Heart left ventricle (tissue), 16 donors: ENCODE measurements at regions not wholly inside any gene's neighbourhood (a gene's known extent, or its start where the extent isn't known, plus 50 kb on each side); places are given as distances from the start of the nearest gene placed in this dataset.

ENCODE experiments used
- ATAC-seq, 4 donors: fragments of 200-7000 bp; cut with Tn5 transposase; one replicate each; pipeline ENCODE4 v1.9.1; 2020 to 2022; ENCODE audit warnings: moderate library complexity in 4 of 4, mild to moderate bottlenecking in 3 of 4, moderate number of reproducible peaks in 1 of 4
- DNase-seq, 5 donors: peaks; one replicate each; pipeline ENCODE4 v3.0.0-alpha.2; 2020
- H3K27ac ChIP-seq, 12 donors: fragments of 200-600 bp; sonication (generic) in 4 of 12; one replicate each; pipeline versions ENCODE4 v1.5.0 to v1.8.0; 2016 to 2022; ENCODE audit warnings: mild to moderate bottlenecking in 2 of 12
- H3K27me3 ChIP-seq, 9 donors: fragments of 200-600 bp; sonication (generic) in 2 of 9; one replicate each; pipeline versions ENCODE4 v1.5.1 to v1.8.0; 2016 to 2022; ENCODE audit warnings: mild to moderate bottlenecking in 3 of 9
- H3K36me3 ChIP-seq, 9 donors: fragments of 200-600 bp; sonication (generic) in 2 of 9; one replicate each; pipeline versions ENCODE4 v1.5.0 to v1.8.0; 2018 to 2022; ENCODE audit warnings: mild to moderate bottlenecking in 2 of 9
- H3K4me1 ChIP-seq, 12 donors: fragments of 200-600 bp; sonication (generic) in 4 of 12; one replicate each; pipeline versions ENCODE4 v1.5.0 to v1.8.0; 2016 to 2022; ENCODE audit warnings: mild to moderate bottlenecking in 3 of 12
- H3K4me3 ChIP-seq, 12 donors: fragments of 200-600 bp; sonication (generic) in 4 of 12; one replicate each; pipeline versions ENCODE4 v1.5.0 to v1.8.0; 2017 to 2022; ENCODE audit warnings: mild to moderate bottlenecking in 9 of 12, moderate library complexity in 4 of 12
- H3K9me3 ChIP-seq, 12 donors: fragments of 200-600 bp; sonication (generic) in 4 of 12; one replicate each; pipeline versions ENCODE4 v1.5.0 to v1.8.0; 2016 to 2022; ENCODE audit warnings: mild to moderate bottlenecking in 1 of 12
- POLR2A ChIP-seq, 2 donors: fragments of 450-650 bp; IDR thresholded peaks; one replicate each; pipeline ENCODE4 v1.6.1; 2017; ENCODE audit warnings: antibody characterized with exemption in 2 of 2, mild to moderate bottlenecking in 2 of 2, moderate library complexity in 2 of 2
- WGBS, 4 donors: extraction: QIAGEN DNeasy Blood & Tissue Kit in 2 of 4; methylation state at CpG; one replicate each; pipeline versions ENCODE4 v1.1.5 to v1.1.7; 2013 to 2018; 5-methylcytosine and 5-hydroxymethylcytosine counted together
- intact Hi-C, 10 donors: fragments of 100-400 bp; cut with DNase I; formaldehyde crosslinking; loops; one replicate each; pipeline versions ENCODE4 v1.11.1 to v1.14.2; 2022
- TF ChIP-seq, protein P1 (sequence below), 12 donors: fragments of 200-600 bp; sonication (generic) in 4 of 12; IDR thresholded peaks; one replicate each; pipeline versions ENCODE4 v1.5.0 to v1.8.0; 2018 to 2022; ENCODE audit warnings: antibody characterized with exemption in 12 of 12, mild to moderate bottlenecking in 5 of 12
- donor health status: ischemic (EF 13 %, LVEDD 7.1; RV severe dilation, severe dysfunction).
- donor health status: healthy with polysubstance abuse.
- donor health status: DM: no; HTN: yes; CAD: no.
- donor health status: DM: no; HTN: no; CAD: no.
- donor health status: ischemic (EF 25% LVEDD 6.9; RV normal size, moderate dysfunction).
- donor health status: ischemic (EF 25% LVEDD 5.7; RV mildly dilated, moderate dysfunction).
- donor health status: healthy.
- donor health status: DM: yes; HTN: yes; CAD: no.
- donor health status: ischemic (EF 35%, LVEDD 5.7; RV mildly dilated, moderate dysfunction).
- donor health status: nonischemic (EF 11% LVEDD 7.7; RV severe dilation, severe dysfunction).
- donor health status: DM: yes; HTN: yes; CAD: no.
- donor health status: PGD.
- donor health status: ischemic (EF 29% LVEDD 5.4; RV normal size, mild dysfunction).
- donor health status: nonischemic (EF 23%, LVEDD 6.1; RV moderate dilation, normal function).

DNA sequence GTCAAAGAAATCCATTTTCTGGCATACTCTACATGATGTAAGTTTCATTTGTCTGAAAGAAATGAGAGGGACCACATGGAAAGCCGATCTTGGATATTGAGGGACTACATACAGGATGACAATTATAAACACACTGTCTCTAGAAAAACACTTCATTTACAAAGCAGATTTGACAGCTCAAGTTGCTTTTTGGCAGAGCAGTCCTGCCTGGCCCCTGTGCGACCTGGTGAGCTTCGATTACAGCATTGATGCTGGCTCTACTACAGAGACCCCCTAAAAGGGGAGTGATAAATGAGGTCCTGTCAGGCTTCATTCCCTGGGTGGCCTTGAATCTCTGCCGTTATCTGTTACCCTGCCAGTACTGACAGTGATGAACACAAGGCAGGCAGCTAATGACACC lies 215.2 kb upstream of the NOCT start:
- no peak for ATAC-seq
- WGBS, 4 donors = 26 to 58% (median 47%) methylated on average over 4 of the region's 4 CpGs
- TF ChIP-seq, protein P1, sequence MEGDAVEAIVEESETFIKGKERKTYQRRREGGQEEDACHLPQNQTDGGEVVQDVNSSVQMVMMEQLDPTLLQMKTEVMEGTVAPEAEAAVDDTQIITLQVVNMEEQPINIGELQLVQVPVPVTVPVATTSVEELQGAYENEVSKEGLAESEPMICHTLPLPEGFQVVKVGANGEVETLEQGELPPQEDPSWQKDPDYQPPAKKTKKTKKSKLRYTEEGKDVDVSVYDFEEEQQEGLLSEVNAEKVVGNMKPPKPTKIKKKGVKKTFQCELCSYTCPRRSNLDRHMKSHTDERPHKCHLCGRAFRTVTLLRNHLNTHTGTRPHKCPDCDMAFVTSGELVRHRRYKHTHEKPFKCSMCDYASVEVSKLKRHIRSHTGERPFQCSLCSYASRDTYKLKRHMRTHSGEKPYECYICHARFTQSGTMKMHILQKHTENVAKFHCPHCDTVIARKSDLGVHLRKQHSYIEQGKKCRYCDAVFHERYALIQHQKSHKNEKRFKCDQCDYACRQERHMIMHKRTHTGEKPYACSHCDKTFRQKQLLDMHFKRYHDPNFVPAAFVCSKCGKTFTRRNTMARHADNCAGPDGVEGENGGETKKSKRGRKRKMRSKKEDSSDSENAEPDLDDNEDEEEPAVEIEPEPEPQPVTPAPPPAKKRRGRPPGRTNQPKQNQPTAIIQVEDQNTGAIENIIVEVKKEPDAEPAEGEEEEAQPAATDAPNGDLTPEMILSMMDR (IDR thresholded peaks at IDR 0.05) = no peak
- TF ChIP-seq POLR2A (IDR thresholded peaks at IDR 0.05) = no peak

DNA sequence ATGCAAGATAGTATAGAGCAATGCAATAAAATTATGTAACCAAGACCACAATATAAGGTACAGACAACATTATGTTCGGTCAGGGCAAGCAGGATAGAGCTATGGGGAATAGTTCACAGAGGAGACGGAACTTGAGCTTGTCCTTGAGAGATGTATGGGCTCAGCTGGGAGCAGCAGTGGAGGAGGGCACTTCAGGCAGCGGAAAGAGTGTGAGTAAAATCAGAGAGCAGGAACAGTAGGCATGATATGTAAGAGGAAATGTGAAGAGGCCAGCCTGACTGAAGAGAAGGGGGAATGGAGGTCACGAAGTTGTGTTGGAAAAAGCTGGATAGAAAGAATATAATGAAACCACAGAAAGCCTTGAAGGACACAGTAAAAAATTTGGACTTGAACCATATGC lies 217.2 kb upstream of the NOCT start:
- H3K36me3 ChIP-seq = no peaks in the 10 kb centered on the region
- no peaks in the 10 kb centered on the region for H3K9me3 ChIP-seq
- intact Hi-C loops = no loop called here
- no peaks in the 10 kb centered on the region for H3K4me1 ChIP-seq
- no peak overlapping the region for H3K4me3 ChIP-seq
- 46 to 64% (median 50%) methylated on average over 4 of the region's 4 CpGs for WGBS, 4 donors
- H3K27ac ChIP-seq = no peak overlapping the region
- H3K27me3 ChIP-seq = peaks cover 0 to 6% (median 0%) of the 10 kb centered on the region in 9 donors
- TF ChIP-seq, protein P1 (IDR thresholded peaks at IDR 0.05) = no peak
- no peak for DNase-seq
- ATAC-seq = no peak

More for the DNA sequence above, 215.2 kb upstream of the NOCT start:
- peaks cover 0 to 6% (median 0%) of the 10 kb centered on the region in 9 donors for H3K27me3 ChIP-seq
- intact Hi-C loops = no loop called here
- DNase-seq = no peak
- no peaks in the 10 kb centered on the region for H3K9me3 ChIP-seq
- H3K4me3 ChIP-seq = no peak overlapping the region
- peaks cover 0 to 9% (median 0%) of the 10 kb centered on the region in 12 donors for H3K4me1 ChIP-seq
- no peak overlapping the region for H3K27ac ChIP-seq
- no peaks in the 10 kb centered on the region for H3K36me3 ChIP-seq

DNA sequence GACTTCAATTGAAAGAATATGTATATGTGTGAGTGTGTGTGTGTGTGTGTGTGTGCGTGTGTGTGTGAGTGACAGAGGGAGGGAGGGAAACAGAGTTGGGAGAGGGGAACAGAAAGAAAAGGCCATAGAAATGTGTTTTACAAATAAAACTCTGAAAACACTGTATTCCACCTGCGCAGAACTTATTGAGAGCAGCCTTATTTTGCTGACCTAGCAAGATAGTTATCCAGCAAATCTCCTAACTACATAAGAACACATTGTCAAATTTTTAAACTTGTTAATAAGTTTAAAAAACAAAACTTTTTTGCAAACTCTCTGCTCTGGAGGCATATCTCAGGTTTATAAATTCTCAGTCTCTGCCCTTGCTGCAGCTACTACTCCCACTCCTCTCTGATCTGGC lies 217.9 kb upstream of the NOCT start:
- Histone ChIP-seq H3K27me3 (peaks cover 0 to 6% (median 0%) of the 10 kb centered on the region in 9 donors), H3K27ac (no peak overlapping the region), H3K4me1 (no peaks in the 10 kb centered on the region), H3K9me3 (no peaks in the 10 kb centered on the region), H3K4me3 (no peak overlapping the region), H3K36me3 (no peaks in the 10 kb centered on the region)
- intact Hi-C loops = no loop called here
- no peak for ATAC-seq
- no peak for DNase-seq
- WGBS, 4 donors = 88 to 94% (median 90%) methylated on average over 2 of the region's 2 CpGs
- TF ChIP-seq POLR2A (IDR thresholded peaks at IDR 0.05) = no peak
- TF ChIP-seq, protein P1 (IDR thresholded peaks at IDR 0.05) = no peak

GRCh38 chr4:138796761-138797160 lies 218.8 kb upstream of the NOCT start:
- H3K4me1 ChIP-seq = no peaks in the 10 kb centered on the region
- TF ChIP-seq, protein P1 (IDR thresholded peaks at IDR 0.05) = no peak
- no peak for TF ChIP-seq POLR2A (IDR thresholded peaks at IDR 0.05)
- H3K36me3 ChIP-seq = no peaks in the 10 kb centered on the region
- DNase-seq (no peak), ATAC-seq (no peak)
- no peak overlapping the region for H3K4me3 ChIP-seq
- intact Hi-C loops = no loop called here
- H3K27me3 ChIP-seq = peaks cover 0 to 6% (median 0%) of the 10 kb centered on the region in 9 donors
- no peaks in the 10 kb centered on the region for H3K9me3 ChIP-seq
- H3K27ac ChIP-seq = no peak overlapping the region
- WGBS, 4 donors = 91 to 95% (median 92%) methylated on average over 11 of the region's 11 CpGs
